ENCODE measurements at regions not wholly inside any gene's neighbourhood (a gene's known extent, or its start where the extent isn't known, plus 50 kb on each side); places are given as distances from the start of the nearest gene placed in this dataset.
"Not testable (repeated sequence)": the region's sequence is repeated elsewhere in the genome, so short reads cannot be mapped to it uniquely, and the experiment has no call there.

- DNase-seq = no peak
These were observed 180.1 kb downstream of the SYK start for GRCh38 chr9:90981726-90982125.

DNA sequence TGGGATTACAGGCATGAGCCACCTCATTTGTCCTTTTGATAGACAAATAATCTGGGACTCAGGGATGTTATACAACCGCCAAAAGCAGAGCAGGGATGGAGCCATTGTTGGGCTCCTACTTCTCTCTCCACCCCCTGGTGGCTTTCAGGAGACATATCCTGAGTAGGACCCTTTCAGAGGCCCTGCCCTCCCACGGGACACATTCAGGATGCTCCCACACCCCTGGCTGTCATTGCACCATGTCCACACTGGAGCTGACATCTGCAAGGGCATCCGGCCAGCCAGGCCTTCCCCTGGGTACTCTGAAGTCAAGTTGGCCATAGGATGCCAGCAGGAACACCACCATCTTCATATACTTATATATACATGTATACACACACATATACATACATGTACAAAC is 181.8 kb downstream of the SYK start:
- DNase-seq = no peak

- no peak for DNase-seq
These were observed 184.0 kb downstream of the SYK start for GRCh38 chr9:90985631-90986030.

DNA sequence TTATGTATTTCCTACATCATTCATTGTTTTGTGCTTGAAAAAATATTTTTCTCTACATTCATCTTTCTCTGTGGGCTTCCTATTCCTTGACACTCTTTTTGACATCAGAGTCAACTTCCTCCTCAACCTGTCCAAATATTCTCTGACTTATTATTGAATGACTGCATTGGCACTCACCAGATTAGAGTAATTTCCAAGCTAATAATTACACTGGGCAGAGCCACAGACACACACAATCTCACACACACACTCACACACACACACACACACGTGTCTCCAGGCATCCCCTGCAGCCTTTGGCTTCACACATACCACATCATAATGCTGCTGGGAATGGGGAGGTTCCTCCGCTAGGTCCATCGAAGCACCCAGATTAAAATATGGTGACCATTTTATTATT is 184.5 kb downstream of the SYK start:
- no peak for DNase-seq

DNA sequence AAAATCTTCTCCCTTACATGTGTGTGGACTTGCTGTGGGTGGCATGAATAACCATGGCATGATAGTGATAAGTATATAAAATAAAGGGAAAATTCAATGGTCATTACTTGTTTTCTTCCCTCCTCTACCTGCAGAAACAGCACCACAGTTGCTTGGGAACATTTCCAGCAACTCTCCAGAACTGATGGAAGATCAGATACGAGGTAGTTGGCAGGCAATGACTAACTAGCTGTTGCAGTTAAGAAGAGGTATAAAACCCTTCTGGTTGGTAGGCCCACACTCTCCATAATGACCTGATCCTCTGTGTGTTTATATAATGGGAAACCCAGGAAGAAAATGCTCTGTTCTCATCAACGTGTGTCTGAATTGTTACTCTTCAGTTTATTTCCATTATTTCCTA is 185.9 kb downstream of the SYK start:
- DNase-seq = no peak

DNA sequence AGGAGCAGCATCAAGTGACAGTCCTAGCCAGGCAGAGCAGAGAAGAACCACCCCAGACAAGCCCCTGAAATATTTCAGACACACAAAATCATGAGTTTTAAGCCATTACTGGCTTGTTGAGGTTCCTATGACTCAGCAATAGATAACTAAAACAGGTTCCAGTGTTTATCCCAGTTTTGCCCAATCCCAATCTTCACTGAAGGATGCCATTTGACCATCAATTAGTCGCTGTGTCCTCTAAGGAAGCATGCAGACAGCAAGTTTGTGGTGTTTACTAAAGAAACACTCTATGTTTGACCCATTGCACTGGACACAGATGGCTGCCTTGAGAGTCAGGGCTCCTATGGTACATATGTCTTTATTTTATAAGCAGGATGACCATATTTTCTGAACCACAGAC is 186.7 kb downstream of the SYK start:
- DNase-seq = no peak

GRCh38 chr9:90991953-90992352 is 190.3 kb downstream of the SYK start:
- DNase-seq = no peak

GRCh38 chr9:90995516-90995915 is 193.9 kb downstream of the SYK start:
- DNase-seq = no peak

DNA sequence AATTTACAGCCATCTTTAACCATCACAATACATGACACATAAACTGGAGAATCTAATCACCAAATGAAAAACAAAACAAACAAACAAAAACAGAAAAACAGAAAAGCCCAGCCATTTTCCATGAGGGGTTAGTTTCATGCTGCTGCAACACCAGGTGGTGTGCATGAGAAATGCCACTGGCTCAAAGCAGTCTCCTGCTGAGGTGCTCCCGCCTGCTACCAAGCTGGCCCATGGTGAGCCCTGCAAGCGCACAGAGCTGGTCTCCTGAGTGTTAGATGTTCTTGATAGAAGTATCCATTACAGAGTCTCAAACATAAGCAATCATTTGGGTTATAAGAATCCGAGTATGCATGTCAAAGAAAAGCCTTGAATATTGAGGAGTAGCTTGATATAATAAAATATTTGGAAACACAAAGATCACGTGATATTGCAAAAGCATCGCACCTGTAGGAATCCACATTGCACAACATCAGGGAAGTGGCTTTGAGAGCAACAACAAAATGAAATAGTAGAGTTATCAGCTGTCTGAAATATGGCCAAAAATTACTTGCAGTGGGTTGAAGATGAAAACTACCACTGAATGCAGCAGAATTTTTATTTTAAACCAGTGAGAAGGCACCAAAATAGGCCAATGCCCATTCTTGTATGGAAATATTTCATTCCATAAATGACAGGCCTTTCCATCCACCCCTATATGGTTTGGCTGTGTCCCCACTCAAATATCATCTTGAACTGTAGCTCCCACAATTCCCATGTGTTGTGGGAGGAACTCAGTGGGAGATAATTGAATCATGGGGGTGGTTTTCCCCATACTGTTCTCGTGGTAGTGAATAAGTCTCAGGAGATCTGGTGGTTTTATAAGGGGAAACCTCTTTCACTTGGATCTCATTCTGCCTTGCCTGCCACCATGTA is 194.8 kb downstream of the SYK start:
- DNase-seq = no peak

GRCh38 chr9:90998573-90998972 is 197.0 kb downstream of the SYK start:
- DNase-seq = no peak

DNA sequence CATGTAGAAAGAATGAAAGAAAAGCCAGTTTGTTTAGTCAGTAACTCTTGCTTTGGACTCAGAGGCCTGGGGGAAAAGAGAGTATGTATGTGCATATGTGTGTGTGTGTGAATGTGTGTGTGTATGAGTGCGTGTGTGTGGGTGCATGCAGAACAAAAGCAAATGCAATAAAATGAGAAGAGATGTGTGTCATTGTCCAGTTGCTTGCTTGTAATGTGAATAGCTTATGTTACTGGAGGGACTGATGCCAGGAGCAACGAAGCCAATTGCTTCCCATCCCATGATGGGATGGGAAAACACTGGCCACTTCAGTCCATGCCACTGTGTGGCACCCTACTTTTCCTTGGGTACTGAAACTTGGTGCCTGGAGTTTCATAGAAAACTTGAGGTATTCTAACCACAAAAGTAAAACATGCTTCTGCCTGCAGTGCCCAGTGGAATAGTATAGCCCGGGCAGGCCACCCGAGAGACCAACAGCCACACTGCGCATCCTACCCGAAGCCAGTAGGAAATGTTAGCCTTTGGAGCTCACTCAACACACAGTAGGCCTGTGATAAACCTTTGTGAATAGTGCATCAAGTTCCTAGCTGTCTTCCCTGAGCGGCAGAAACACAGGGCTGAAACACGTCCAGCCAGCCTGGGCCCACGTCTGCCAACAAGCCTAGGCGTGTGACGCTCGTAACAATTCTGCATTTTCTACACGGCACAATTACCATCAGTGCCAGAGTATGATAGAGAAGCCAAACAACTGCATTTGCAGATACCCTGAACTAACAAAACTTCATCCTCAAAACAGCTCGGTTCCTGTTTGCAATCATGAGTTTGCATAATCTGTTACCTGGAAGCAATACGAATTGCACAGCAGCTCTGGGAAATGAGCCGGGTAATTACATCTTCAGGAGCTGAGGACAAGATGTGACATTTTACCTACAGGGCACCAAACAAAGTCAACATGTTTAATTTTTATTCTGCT is 198.1 kb downstream of the SYK start:
- no peak for DNase-seq

- no peak for DNase-seq
These were observed 199.6 kb downstream of the SYK start for GRCh38 chr9:91001146-91001611.

- DNase-seq = no peak
These were observed 202.9 kb downstream of the SYK start for GRCh38 chr9:91004484-91004883.

GRCh38 chr9:91004992-91005391 is 203.4 kb downstream of the SYK start:
- no peak for DNase-seq

DNA sequence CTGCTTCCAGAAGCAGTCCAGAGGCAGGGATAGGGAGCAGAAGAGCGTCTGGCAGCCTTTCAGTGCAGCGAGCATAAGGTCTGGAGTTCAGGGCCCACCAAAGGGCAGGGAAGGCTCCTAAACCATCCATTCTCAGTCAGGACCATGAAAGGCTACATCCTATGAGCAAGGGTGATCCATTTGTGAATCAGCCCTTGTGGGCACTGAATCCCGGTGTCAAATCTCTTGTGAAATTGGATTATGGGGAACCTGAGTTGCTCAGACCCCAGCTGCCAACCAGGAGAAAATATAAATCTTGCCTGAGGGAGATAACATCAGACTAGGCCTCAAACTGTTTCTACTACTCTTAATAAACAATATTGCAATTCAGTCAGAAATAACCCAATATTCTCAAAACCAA is 204.4 kb downstream of the SYK start:
- no peak for DNase-seq

- no peak for DNase-seq
These were observed 206.9 kb downstream of the SYK start for GRCh38 chr9:91008568-91008967.

GRCh38 chr9:91011891-91012290 is 210.3 kb downstream of the SYK start:
- no peak for DNase-seq

DNA sequence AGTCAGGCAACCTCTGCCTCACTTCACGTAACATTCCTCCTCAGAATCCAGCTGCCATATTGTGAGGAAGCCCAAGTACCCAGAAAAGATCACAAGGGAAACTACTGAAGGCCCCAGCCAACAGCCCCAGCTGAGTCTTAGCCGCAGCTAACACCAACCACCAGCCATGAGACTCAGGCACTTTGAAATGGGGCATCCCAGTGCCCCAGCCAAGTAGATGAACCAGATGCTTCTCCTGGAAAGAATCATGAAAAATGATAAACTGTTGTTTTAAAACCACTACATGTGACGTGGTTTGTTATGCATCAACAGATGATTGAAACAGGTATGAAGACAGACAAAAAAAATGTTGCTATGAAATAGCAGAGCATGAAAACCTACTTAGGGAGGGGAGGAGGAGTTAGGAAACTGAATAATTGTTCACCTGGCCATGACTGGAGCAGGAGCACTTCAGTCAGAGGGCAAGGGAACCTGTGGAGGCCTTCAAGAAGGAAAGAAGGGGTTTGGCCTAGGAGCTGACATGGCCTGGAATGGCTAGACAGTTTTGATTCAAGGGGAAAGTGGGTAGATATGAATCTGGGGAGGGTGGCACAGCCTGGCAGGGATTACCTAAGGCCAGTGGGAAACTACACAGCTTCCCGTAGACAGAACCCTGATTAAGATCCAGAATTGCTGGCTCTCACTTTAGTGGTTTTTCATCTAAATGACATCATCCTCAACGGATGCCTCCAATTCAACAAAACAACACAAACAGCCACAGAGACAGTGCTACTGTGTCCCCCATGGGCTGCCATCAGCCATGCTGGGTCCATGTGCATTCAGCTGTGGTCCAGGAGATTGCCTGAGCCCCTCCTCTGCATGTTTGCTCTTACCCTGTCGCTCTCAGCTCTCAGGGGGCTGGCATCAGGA is 211.6 kb downstream of the SYK start:
- no peak for DNase-seq

DNA sequence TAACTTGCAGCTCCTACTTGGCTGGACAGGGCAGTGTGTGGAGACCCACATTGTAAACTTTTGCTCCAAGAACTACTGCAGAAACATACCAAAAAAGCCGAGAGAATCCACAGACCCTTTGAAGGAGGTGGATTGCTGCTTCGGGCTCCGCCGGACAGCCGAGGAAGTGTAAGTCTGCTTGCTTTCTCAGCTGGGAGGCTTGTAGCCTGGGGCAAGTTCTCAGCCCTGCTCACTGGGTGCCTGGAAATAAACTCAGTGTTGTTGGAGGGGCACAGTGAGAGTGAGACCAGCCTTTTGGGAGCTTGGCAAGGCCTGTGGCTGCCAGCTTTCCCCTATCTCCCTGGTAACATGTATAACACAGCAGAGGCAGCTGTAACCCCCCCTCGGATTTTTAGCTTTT is 215.6 kb downstream of the SYK start:
- DNase-seq = no peak

GRCh38 chr9:91019871-91020270 is 218.3 kb downstream of the SYK start:
- not testable (repeated sequence) for DNase-seq

- DNase-seq = not testable (repeated sequence)
These were observed 220.0 kb downstream of the SYK start for GRCh38 chr9:91021656-91022055.

DNA sequence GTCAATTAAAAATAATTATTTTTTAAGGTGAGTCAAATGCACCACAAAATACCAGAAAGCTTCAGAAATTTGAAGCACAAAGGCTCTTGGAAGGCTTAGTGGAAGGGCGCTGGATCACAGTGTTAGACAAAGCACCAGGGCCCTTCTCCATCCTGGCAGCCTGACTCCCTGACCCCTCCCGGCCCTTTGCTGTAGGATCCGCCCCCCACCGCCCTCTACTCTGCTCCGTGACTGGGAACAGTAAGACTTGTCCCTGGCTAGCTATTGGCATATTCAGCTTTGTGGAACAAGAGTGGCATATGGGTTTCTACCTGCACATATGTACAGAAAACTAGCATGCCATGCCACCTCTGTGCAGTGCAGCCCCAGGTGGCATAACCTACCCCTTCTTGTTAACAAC is 222.1 kb downstream of the SYK start:
- no peak for DNase-seq

GRCh38 chr9:91024841-91025240 is 223.2 kb downstream of the SYK start:
- no peak for DNase-seq

Measured in CD4-positive, alpha-beta T cell treated with Interleukin-1 beta for 1 hour (primary cell).